ENCODE measurements at regions not wholly inside any gene's neighbourhood (a gene's known extent, or its start where the extent isn't known, plus 50 kb on each side); places are given as distances from the start of the nearest gene placed in this dataset.

- TF ChIP-seq NFYB (IDR thresholded peaks at IDR 0.05; ENCODE audit: insufficient read depth, low read depth, low read length) = no peak
- TF ChIP-seq CTCF (IDR thresholded peaks at IDR 0.05 in 2 of 3, conservative IDR thresholded peaks at IDR 0.05 in 1 of 3; ENCODE audit: control insufficient read depth in 2 of 3, extremely low read depth in 1 of 3, insufficient read depth in 1 of 3, low read depth in 3 of 3, low read length in 3 of 3) = no peak
- no peak for TF ChIP-seq ZBTB33 (IDR thresholded peaks at IDR 0.05)
- TF ChIP-seq SUZ12 (IDR thresholded peaks at IDR 0.05; ENCODE audit: unreplicated experiment) = no peak
Measured at GRCh38 chr7:110521357-110521911, 569.5 kb upstream of the LRRN3 start.
